GM21528 (cell line): ENCODE measurements at regions not wholly inside any gene's neighbourhood (a gene's known extent, or its start where the extent isn't known, plus 50 kb on each side); places are given as distances from the start of the nearest gene placed in this dataset.

ENCODE experiments used
- ATAC-seq: cut with Tn5 transposase; IDR thresholded peaks from one replicate; pipeline ENCODE4 v1.9.1; 2021; ENCODE audit warnings: mild to moderate bottlenecking, moderate library complexity; ENCODE audit not compliant: unreplicated experiment, low FRiP score

GRCh38 chr6:82073484-82073883, 174.1 kb downstream of the IBTK start:
- ATAC-seq: no peak

- ATAC-seq: no peak
Measured at GRCh38 chr6:82072751-82073150, 174.8 kb downstream of the IBTK start.

GRCh38 chr6:82072121-82072521, 175.4 kb downstream of the IBTK start:
- no peak for ATAC-seq

GRCh38 chr6:82068721-82069120, 178.8 kb downstream of the IBTK start:
- no peak for ATAC-seq

GRCh38 chr6:82066991-82067411, 180.5 kb downstream of the IBTK start:
- ATAC-seq: peak; percentile 99

- ATAC-seq: no peak
Measured at GRCh38 chr6:82066196-82066595, 181.3 kb downstream of the IBTK start.

GRCh38 chr6:82063574-82063973, 184.0 kb downstream of the IBTK start:
- ATAC-seq: no peak

GRCh38 chr6:82062219-82062618, 185.3 kb downstream of the IBTK start:
- ATAC-seq: no peak

- ATAC-seq: no peak
Measured at GRCh38 chr6:82057846-82058554, 189.5 kb downstream of the IBTK start.

- ATAC-seq: no peak
Measured at GRCh38 chr6:82056567-82056966, 191.0 kb downstream of the IBTK start.

- no peak for ATAC-seq
Measured at GRCh38 chr6:82045965-82046756, 201.4 kb downstream of the IBTK start.

- peak; percentile 78 for ATAC-seq
Measured at GRCh38 chr6:82040405-82041221, 206.9 kb downstream of the IBTK start.

- no peak for ATAC-seq
Measured at GRCh38 chr6:82038631-82039030, 208.9 kb downstream of the IBTK start.

GRCh38 chr6:82035526-82035925, 212.0 kb downstream of the IBTK start:
- no peak for ATAC-seq

- no peak for ATAC-seq
Measured at GRCh38 chr6:82033631-82034211, 213.8 kb downstream of the IBTK start.

GRCh38 chr6:82032444-82032843, 215.1 kb downstream of the IBTK start:
- ATAC-seq: no peak

GRCh38 chr6:82030761-82031503, 216.6 kb downstream of the IBTK start:
- no peak for ATAC-seq

GRCh38 chr6:82030301-82030700, 217.2 kb downstream of the IBTK start:
- no peak for ATAC-seq

GRCh38 chr6:82025271-82025670, 222.3 kb downstream of the IBTK start:
- ATAC-seq: no peak

- no peak for ATAC-seq
Measured at GRCh38 chr6:82022614-82023129, 224.9 kb downstream of the IBTK start.
